ENCODE measurements at regions not wholly inside any gene's neighbourhood (a gene's known extent, or its start where the extent isn't known, plus 50 kb on each side); places are given as distances from the start of the nearest gene placed in this dataset.

GRCh38 chrX:793216-793770, 162.7 kb downstream of the SHOX start:
- no peak for TF ChIP-seq CTCF (IDR thresholded peaks at IDR 0.05)
- no peaks in the 10 kb centered on the region for H3K36me3 ChIP-seq
- no peak for ATAC-seq
- H3K9me3 ChIP-seq = no peaks in the 10 kb centered on the region
- H3K27ac ChIP-seq = no peak overlapping the region
- no peaks in the 10 kb centered on the region for H3K4me1 ChIP-seq
- H3K4me3 ChIP-seq = no peak overlapping the region
- peaks cover 13% of the 10 kb centered on the region for H3K27me3 ChIP-seq (ENCODE audit: low read depth)
- no peak for DNase-seq
- intact Hi-C loops (cut with DNase I) = no loop called here

- Histone ChIP-seq H3K27ac (no peak overlapping the region), H3K4me3 (no peak overlapping the region), H3K9me3 (no peaks in the 10 kb centered on the region), H3K4me1 (no peaks in the 10 kb centered on the region), H3K27me3 (ENCODE audit: low read depth) (peaks cover 13% of the 10 kb centered on the region), H3K36me3 (no peaks in the 10 kb centered on the region)
- intact Hi-C loops (cut with DNase I) = no loop called here
- DNase-seq (no peak), ATAC-seq (no peak)
- TF ChIP-seq CTCF (IDR thresholded peaks at IDR 0.05) = no peak
Measured at GRCh38 chrX:791479-792034, 161.0 kb downstream of the SHOX start.

- no peaks in the 10 kb centered on the region for H3K4me1 ChIP-seq
- intact Hi-C loops (cut with DNase I) = no loop called here
- H3K4me3 ChIP-seq = no peak overlapping the region
- no peaks in the 10 kb centered on the region for H3K9me3 ChIP-seq
- no peak overlapping the region for H3K27ac ChIP-seq
- no peaks in the 10 kb centered on the region for H3K36me3 ChIP-seq
- TF ChIP-seq CTCF (IDR thresholded peaks at IDR 0.05) = no peak
- DNase-seq (no peak), ATAC-seq (no peak)
- peaks cover 13% of the 10 kb centered on the region for H3K27me3 ChIP-seq (ENCODE audit: low read depth)
Measured at GRCh38 chrX:790783-791360, 160.3 kb downstream of the SHOX start.

- no peaks in the 10 kb centered on the region for H3K4me1 ChIP-seq
- no peak overlapping the region for H3K4me3 ChIP-seq
- peaks cover 13% of the 10 kb centered on the region for H3K27me3 ChIP-seq (ENCODE audit: low read depth)
- no peaks in the 10 kb centered on the region for H3K36me3 ChIP-seq
- DNase-seq = no peak
- H3K9me3 ChIP-seq = no peaks in the 10 kb centered on the region
- TF ChIP-seq CTCF (IDR thresholded peaks at IDR 0.05) = no peak
- intact Hi-C loops (cut with DNase I) = no loop called here
- no peak for ATAC-seq
- H3K27ac ChIP-seq = no peak overlapping the region
Measured at GRCh38 chrX:790041-790506, 159.5 kb downstream of the SHOX start.

- Histone ChIP-seq H3K4me3 (no peak overlapping the region), H3K27ac (no peak overlapping the region), H3K36me3 (no peaks in the 10 kb centered on the region), H3K27me3 (ENCODE audit: low read depth) (peaks cover 13% of the 10 kb centered on the region), H3K4me1 (no peaks in the 10 kb centered on the region), H3K9me3 (no peaks in the 10 kb centered on the region)
- ATAC-seq (no peak), DNase-seq (no peak)
- intact Hi-C loops (cut with DNase I) = no loop called here
- no peak for TF ChIP-seq CTCF (IDR thresholded peaks at IDR 0.05)
Measured at GRCh38 chrX:789096-789495, 158.5 kb downstream of the SHOX start.
